ENCODE measurements at regions not wholly inside any gene's neighbourhood (a gene's known extent, or its start where the extent isn't known, plus 50 kb on each side); places are given as distances from the start of the nearest gene placed in this dataset.

GRCh38 chr18:78390348-78390951 is 589.2 kb upstream of the SALL3 start:
- no peak overlapping the region for H3K27ac ChIP-seq
- H3K4me3 ChIP-seq: no peak overlapping the region
- no peak for TF ChIP-seq CTCF (IDR thresholded peaks at IDR 0.05)
- DNase-seq (ENCODE audit: low spot score): no peak

- H3K4me3 ChIP-seq: no peak overlapping the region
- no peak for TF ChIP-seq CTCF (IDR thresholded peaks at IDR 0.05)
- DNase-seq (ENCODE audit: low spot score): no peak
- H3K27ac ChIP-seq: no peak overlapping the region
Observed at GRCh38 chr18:78390952-78391348, 588.7 kb upstream of the SALL3 start.

GRCh38 chr18:78393086-78393862 is 586.3 kb upstream of the SALL3 start:
- Histone ChIP-seq H3K4me3 (no peak overlapping the region), H3K27ac (no peak overlapping the region)
- no peak for DNase-seq (ENCODE audit: low spot score)
- no peak for TF ChIP-seq CTCF (IDR thresholded peaks at IDR 0.05)

GRCh38 chr18:78396077-78396476 is 583.5 kb upstream of the SALL3 start:
- no peak for TF ChIP-seq CTCF (IDR thresholded peaks at IDR 0.05)
- H3K27ac ChIP-seq: no peak overlapping the region
- no peak overlapping the region for H3K4me3 ChIP-seq
- no peak for DNase-seq (ENCODE audit: low spot score)

GRCh38 chr18:78396756-78397155 is 582.9 kb upstream of the SALL3 start:
- TF ChIP-seq CTCF (IDR thresholded peaks at IDR 0.05): no peak
- H3K4me3 ChIP-seq: no peak overlapping the region
- DNase-seq (ENCODE audit: low spot score): no peak
- no peak overlapping the region for H3K27ac ChIP-seq

GRCh38 chr18:78399992-78400503 is 579.6 kb upstream of the SALL3 start:
- no peak for TF ChIP-seq CTCF (IDR thresholded peaks at IDR 0.05)
- Histone ChIP-seq H3K4me3 (no peak overlapping the region), H3K27ac (no peak overlapping the region)
- DNase-seq (ENCODE audit: low spot score): no peak

- no peak for DNase-seq (ENCODE audit: low spot score)
- Histone ChIP-seq H3K27ac (no peak overlapping the region), H3K4me3 (no peak overlapping the region)
- no peak for TF ChIP-seq CTCF (IDR thresholded peaks at IDR 0.05)
Observed at GRCh38 chr18:78402440-78402839, 577.2 kb upstream of the SALL3 start.

Measured in coronary artery (tissue), 2 donors.